ENCODE measurements at regions not wholly inside any gene's neighbourhood (a gene's known extent, or its start where the extent isn't known, plus 50 kb on each side); places are given as distances from the start of the nearest gene placed in this dataset.

DNA sequence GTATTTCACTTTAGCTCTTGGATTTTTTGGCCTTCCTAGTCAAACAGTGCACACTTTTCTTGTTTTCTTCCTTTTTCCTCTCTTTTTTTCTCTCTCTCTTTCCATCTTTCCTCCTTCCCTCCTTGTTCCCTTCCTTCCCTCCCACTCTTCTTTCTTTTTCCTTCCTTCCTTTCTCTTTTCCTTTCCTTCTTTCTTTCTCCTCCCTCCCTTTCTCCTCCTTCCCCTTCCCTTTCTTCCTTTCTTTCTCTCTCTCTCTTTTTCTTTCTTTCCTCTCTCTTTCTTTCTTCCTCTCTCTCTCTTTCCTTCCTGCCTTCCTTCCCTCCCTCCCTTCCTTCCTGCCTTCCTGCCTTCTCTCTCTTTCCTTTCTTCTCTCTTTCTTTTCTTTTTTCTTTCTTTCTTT is 181.6 kb upstream of the ELAC2 start:
- FAIRE-seq = no peak
- no peaks in the 10 kb centered on the region for H3K27me3 ChIP-seq (ENCODE audit: control insufficient read depth in 2 of 2, insufficient read depth in 2 of 2, low read length in 2 of 2)
- no TSS peak for BruUV-seq (replicated peaks)
- H3K4me2 ChIP-seq (ENCODE audit: insufficient read depth, low read length) = no peak overlapping the region
- TF ChIP-seq POLR2AphosphoS5 (IDR thresholded peaks at IDR 0.05; ENCODE audit: insufficient read depth, low read depth, low read length) (no peak), JUN (IDR thresholded peaks at IDR 0.05; ENCODE audit: borderline replicate concordance, insufficient read depth, insufficient read length, low read depth) (no peak), FOS (IDR thresholded peaks at IDR 0.05; ENCODE audit: borderline replicate concordance, insufficient read depth, low read length) (no peak), GATA2 (IDR thresholded peaks at IDR 0.05; ENCODE audit: insufficient read depth, insufficient read length, low read depth, low read length) (no peak), EZH2 (IDR thresholded peaks at IDR 0.05; ENCODE audit: borderline replicate concordance, low read depth, low read length, severe bottlenecking) (no peak), POLR2A (IDR thresholded peaks at IDR 0.05; ENCODE audit: low read depth, low read length) (no peak), MYC (IDR thresholded peaks at IDR 0.05; ENCODE audit: low read depth, low read length) (no peak), CTCF (IDR thresholded peaks at IDR 0.05; ENCODE audit: extremely low read depth in 1 of 2, insufficient read depth in 1 of 2, low read depth in 1 of 2, low read length in 2 of 2) (no peak)
- TF ChIP-seq, protein P1, sequence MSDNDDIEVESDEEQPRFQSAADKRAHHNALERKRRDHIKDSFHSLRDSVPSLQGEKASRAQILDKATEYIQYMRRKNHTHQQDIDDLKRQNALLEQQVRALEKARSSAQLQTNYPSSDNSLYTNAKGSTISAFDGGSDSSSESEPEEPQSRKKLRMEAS (IDR thresholded peaks at IDR 0.05; ENCODE audit: insufficient read depth, insufficient read length) = no peak
- ChIA-PET CTCF (no interaction called here), POLR2A (no interaction called here)
- no peak overlapping the region for H3K4me3 ChIP-seq (replicated peaks in 1 of 3; ENCODE audit: insufficient read depth in 1 of 3, low read depth in 1 of 3, low read length in 3 of 3)
- no peaks in the 10 kb centered on the region for H3K9me1 ChIP-seq (replicated peaks; ENCODE audit: control insufficient read depth, extremely low read depth, insufficient read depth, low read length)
- no peak overlapping the region for H3K27ac ChIP-seq (ENCODE audit: insufficient read depth, low read depth, low read length)
- peaks cover 2% of the 10 kb centered on the region for H3K9me3 ChIP-seq (replicated peaks; ENCODE audit: control insufficient read depth, insufficient read depth, low read length)
- H3K4me1 ChIP-seq (ENCODE audit: control insufficient read depth, extremely low read depth, insufficient read depth, low read length) = no peaks in the 10 kb centered on the region
- no peaks in the 10 kb centered on the region for H4K20me1 ChIP-seq (replicated peaks; ENCODE audit: control insufficient read depth, extremely low read depth, insufficient read depth, low read length)
- no peak for DNase-seq (ENCODE audit: low read depth, low spot score)
- no peaks in the 10 kb centered on the region for H3K36me3 ChIP-seq (ENCODE audit: control insufficient read depth in 2 of 2, extremely low read depth in 1 of 2, insufficient read depth in 2 of 2, low read length in 2 of 2)
- H3K9ac ChIP-seq (replicated peaks; ENCODE audit: extremely low read depth, insufficient read depth, low read length) = no peak overlapping the region
- dilution Hi-C loops (cut with MboI; ENCODE audit: extremely low pct_ligation_motif_present, low sequenced_read_pairs) (no loop called here), intact Hi-C loops (cut with micrococcal nuclease) (no loop called here)
- H2AFZ ChIP-seq (ENCODE audit: low read depth, low read length) = no peak overlapping the region
- no peaks in the 10 kb centered on the region for H3K79me2 ChIP-seq (ENCODE audit: control insufficient read depth, insufficient read depth, low read length)

Data from endothelial cell of umbilical vein (primary cell).